ENCODE measurements at regions not wholly inside any gene's neighbourhood (a gene's known extent, or its start where the extent isn't known, plus 50 kb on each side); places are given as distances from the start of the nearest gene placed in this dataset.

DNA sequence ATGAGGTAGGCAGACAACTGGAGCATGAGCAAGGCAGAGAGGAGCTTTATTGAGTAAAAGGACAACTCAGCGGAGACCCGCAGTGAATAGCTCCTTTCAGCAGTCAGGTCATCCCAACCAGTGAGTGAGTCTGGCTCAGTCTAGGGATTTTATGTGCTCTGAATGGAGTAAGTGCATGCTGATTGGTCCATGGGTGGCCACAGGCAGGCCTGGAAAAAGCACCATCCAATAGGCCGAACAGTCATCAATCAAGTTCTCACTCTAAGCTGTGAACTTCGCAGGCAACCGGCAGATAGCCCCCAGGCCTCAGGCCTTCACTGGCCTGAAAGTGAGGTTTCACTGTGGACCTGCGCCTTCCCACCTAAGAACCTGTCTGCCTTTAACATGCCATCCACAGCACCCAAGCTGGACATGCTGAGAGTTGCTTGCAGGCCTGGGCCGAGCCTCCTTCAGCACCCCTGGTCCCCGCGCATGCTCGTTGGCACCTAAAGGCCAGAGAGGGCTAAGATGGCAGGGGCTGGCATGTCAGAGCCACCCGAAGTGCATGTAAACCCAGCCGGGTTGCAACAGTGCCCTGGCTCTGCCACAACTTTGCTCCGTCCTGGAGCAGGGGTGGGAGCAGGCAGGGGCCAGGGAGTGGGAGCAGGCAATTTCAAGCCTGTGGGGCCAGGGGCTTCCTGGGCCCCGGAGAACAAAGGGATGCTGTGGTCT, 698.7 kb downstream of the SLITRK1 start:
- Histone ChIP-seq H3K27ac (no peak overlapping the region), H3K4me3 (no peak overlapping the region), H3K9me2 (replicated peaks; ENCODE audit: insufficient read depth) (no peaks in the 10 kb centered on the region), H3K36me3 (replicated peaks; ENCODE audit: insufficient read depth, low read depth) (no peaks in the 10 kb centered on the region), H3K4me2 (no peak overlapping the region), H2AFZ (no peak overlapping the region), H3K9me3 (ENCODE audit: low read depth) (no peaks in the 10 kb centered on the region), H3K27me3 (no peaks in the 10 kb centered on the region), H3K4me1 (ENCODE audit: insufficient read depth) (no peaks in the 10 kb centered on the region), H3K79me2 (no peaks in the 10 kb centered on the region), H4K20me1 (ENCODE audit: insufficient read depth, poor library complexity, severe bottlenecking) (no peaks in the 10 kb centered on the region)
- no peak for DNase-seq (ENCODE audit: low spot score)
- 90% methylated on average over 14 of the region's 14 CpGs for WGBS (ENCODE audit: low lambda C conversion rate, missing lambda C conversion rate)
- TF ChIP-seq, protein P1, sequence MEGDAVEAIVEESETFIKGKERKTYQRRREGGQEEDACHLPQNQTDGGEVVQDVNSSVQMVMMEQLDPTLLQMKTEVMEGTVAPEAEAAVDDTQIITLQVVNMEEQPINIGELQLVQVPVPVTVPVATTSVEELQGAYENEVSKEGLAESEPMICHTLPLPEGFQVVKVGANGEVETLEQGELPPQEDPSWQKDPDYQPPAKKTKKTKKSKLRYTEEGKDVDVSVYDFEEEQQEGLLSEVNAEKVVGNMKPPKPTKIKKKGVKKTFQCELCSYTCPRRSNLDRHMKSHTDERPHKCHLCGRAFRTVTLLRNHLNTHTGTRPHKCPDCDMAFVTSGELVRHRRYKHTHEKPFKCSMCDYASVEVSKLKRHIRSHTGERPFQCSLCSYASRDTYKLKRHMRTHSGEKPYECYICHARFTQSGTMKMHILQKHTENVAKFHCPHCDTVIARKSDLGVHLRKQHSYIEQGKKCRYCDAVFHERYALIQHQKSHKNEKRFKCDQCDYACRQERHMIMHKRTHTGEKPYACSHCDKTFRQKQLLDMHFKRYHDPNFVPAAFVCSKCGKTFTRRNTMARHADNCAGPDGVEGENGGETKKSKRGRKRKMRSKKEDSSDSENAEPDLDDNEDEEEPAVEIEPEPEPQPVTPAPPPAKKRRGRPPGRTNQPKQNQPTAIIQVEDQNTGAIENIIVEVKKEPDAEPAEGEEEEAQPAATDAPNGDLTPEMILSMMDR (IDR thresholded peaks at IDR 0.05; ENCODE audit: poor library complexity): no peak
- TF ChIP-seq EZH2phosphoT487 (IDR thresholded peaks at IDR 0.05; ENCODE audit: low read depth, severe bottlenecking, unreplicated experiment) (no peak), EZH2 (IDR thresholded peaks at IDR 0.05; ENCODE audit: borderline replicate concordance) (no peak)

DNA sequence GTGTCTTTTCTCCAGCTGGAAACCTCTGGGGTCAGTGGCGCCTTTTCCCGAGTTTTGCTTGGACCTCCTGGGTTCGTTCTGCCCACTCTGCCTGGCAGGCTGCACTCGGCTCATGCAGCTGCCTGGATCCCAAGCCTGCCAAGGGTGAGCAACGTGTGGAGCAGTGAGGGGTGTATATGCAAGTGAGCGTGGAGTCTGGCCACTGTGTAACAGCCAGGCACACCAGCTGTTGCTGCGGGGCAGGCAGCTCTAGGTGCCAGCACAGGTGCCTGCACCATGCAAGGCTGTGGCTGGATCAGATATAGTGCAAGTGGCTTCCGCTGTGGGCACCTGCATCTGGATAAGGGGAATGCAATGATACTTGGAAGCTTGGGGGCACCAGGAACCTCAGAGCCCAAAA, 699.4 kb downstream of the SLITRK1 start:
- H2AFZ ChIP-seq: no peak overlapping the region
- no peaks in the 10 kb centered on the region for H3K9me2 ChIP-seq (replicated peaks; ENCODE audit: insufficient read depth)
- no peaks in the 10 kb centered on the region for H3K36me3 ChIP-seq (replicated peaks; ENCODE audit: insufficient read depth, low read depth)
- no peak for DNase-seq (ENCODE audit: low spot score)
- 88% methylated on average over 8 of the region's 8 CpGs for WGBS (ENCODE audit: low lambda C conversion rate, missing lambda C conversion rate)
- TF ChIP-seq EZH2 (IDR thresholded peaks at IDR 0.05; ENCODE audit: borderline replicate concordance): no peak
- no peak for TF ChIP-seq EZH2phosphoT487 (IDR thresholded peaks at IDR 0.05; ENCODE audit: low read depth, severe bottlenecking, unreplicated experiment)
- TF ChIP-seq, protein P1 (IDR thresholded peaks at IDR 0.05; ENCODE audit: poor library complexity): no peak
- no peak overlapping the region for H3K4me3 ChIP-seq
- H3K27me3 ChIP-seq: no peaks in the 10 kb centered on the region
- H3K27ac ChIP-seq: no peak overlapping the region
- no peaks in the 10 kb centered on the region for H3K9me3 ChIP-seq (ENCODE audit: low read depth)
- no peaks in the 10 kb centered on the region for H3K79me2 ChIP-seq
- H4K20me1 ChIP-seq (ENCODE audit: insufficient read depth, poor library complexity, severe bottlenecking): no peaks in the 10 kb centered on the region
- no peak overlapping the region for H3K4me2 ChIP-seq
- H3K4me1 ChIP-seq (ENCODE audit: insufficient read depth): no peaks in the 10 kb centered on the region

DNA sequence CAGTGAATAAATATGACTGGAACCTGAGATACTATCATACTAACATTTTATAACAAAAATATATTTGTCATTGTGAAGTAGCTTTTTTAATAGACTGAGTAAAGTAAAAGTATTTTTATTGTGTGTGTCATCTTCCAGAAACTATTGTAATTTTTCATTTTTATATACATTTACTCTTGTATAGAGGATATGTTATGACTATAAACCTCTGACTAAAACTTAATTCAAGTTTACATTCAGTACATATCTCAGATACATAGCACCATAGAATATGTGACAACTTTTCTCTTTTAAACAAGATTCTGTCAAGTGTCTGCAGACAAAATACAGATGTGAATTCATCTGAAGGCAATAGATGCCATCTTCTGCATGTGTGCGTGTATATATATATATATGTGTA, 704.3 kb downstream of the SLITRK1 start:
- Histone ChIP-seq H3K27ac (no peak overlapping the region), H3K27me3 (no peaks in the 10 kb centered on the region), H3K9me2 (replicated peaks; ENCODE audit: insufficient read depth) (no peaks in the 10 kb centered on the region), H3K4me2 (no peak overlapping the region), H3K9me3 (ENCODE audit: low read depth) (no peaks in the 10 kb centered on the region), H3K4me3 (no peak overlapping the region), H3K79me2 (no peaks in the 10 kb centered on the region), H2AFZ (no peak overlapping the region), H3K4me1 (ENCODE audit: insufficient read depth) (no peaks in the 10 kb centered on the region), H3K36me3 (replicated peaks; ENCODE audit: insufficient read depth, low read depth) (no peaks in the 10 kb centered on the region), H4K20me1 (ENCODE audit: insufficient read depth, poor library complexity, severe bottlenecking) (no peaks in the 10 kb centered on the region)
- WGBS (ENCODE audit: low lambda C conversion rate, missing lambda C conversion rate): 20% methylated on average over 1 of the region's 1 CpG
- no peak for DNase-seq (ENCODE audit: low spot score)
- TF ChIP-seq EZH2 (IDR thresholded peaks at IDR 0.05; ENCODE audit: borderline replicate concordance): no peak
- no peak for TF ChIP-seq EZH2phosphoT487 (IDR thresholded peaks at IDR 0.05; ENCODE audit: low read depth, severe bottlenecking, unreplicated experiment)
- TF ChIP-seq, protein P1 (IDR thresholded peaks at IDR 0.05; ENCODE audit: poor library complexity): no peak

All from hepatocyte (in vitro differentiated cells).